ENCODE measurements at regions not wholly inside any gene's neighbourhood (a gene's known extent, or its start where the extent isn't known, plus 50 kb on each side); places are given as distances from the start of the nearest gene placed in this dataset.

DNA sequence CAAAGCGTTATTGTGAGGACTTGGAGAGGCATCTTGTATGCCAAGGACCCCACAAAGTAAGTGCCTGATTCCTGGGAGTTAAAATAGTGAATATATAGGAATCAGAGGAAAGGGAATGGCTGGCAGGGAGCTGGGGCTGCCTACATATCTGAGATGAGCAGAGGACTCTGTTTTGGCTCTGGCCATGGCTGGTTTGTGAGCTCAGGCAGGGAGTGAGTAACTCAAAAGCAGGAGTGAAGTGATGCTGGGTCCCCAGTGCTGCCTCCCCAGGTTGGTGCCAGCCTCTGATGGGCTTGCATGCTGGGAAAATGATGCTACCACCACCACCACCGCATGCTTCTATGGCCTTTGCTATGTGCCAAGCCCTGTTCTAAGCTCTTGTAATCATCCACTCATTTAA, 246.0 kb upstream of the MVB12B start (continued):
- TF ChIP-seq, protein P1, sequence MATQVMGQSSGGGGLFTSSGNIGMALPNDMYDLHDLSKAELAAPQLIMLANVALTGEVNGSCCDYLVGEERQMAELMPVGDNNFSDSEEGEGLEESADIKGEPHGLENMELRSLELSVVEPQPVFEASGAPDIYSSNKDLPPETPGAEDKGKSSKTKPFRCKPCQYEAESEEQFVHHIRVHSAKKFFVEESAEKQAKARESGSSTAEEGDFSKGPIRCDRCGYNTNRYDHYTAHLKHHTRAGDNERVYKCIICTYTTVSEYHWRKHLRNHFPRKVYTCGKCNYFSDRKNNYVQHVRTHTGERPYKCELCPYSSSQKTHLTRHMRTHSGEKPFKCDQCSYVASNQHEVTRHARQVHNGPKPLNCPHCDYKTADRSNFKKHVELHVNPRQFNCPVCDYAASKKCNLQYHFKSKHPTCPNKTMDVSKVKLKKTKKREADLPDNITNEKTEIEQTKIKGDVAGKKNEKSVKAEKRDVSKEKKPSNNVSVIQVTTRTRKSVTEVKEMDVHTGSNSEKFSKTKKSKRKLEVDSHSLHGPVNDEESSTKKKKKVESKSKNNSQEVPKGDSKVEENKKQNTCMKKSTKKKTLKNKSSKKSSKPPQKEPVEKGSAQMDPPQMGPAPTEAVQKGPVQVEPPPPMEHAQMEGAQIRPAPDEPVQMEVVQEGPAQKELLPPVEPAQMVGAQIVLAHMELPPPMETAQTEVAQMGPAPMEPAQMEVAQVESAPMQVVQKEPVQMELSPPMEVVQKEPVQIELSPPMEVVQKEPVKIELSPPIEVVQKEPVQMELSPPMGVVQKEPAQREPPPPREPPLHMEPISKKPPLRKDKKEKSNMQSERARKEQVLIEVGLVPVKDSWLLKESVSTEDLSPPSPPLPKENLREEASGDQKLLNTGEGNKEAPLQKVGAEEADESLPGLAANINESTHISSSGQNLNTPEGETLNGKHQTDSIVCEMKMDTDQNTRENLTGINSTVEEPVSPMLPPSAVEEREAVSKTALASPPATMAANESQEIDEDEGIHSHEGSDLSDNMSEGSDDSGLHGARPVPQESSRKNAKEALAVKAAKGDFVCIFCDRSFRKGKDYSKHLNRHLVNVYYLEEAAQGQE (IDR thresholded peaks at IDR 0.05; ENCODE audit: low read depth): no peak
- TF ChIP-seq SIN3A (IDR thresholded peaks at IDR 0.05; ENCODE audit: low read depth) (no peak), SP1 (IDR thresholded peaks at IDR 0.05; ENCODE audit: low read depth) (no peak), YY1 (IDR thresholded peaks at IDR 0.05; ENCODE audit: extremely low read depth, insufficient replicate concordance, low read depth, low read length) (no peak), TCF7L2 (IDR thresholded peaks at IDR 0.05; ENCODE audit: borderline replicate concordance, extremely low read depth, insufficient read depth, insufficient read length) (no peak)

DNA sequence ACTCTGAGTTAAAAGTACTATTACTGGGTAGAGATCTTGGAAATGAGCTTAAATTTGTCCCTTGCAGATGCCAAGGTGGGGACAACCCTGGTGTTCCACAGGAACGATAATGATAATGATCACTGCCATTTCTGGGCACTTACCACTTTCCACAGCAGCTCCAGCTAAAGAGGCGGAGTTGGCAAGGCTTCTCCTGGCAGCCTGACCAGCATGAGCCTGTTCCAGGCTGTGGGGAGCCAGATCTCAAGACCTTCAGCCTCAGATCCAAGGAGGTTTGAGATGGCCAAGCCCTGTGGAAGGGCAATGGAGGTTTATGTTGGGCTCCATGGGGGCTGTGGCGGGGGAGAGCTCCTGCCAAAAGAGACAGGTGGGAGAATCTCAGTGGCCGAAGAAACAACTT, 244.9 kb upstream of the MVB12B start:
- intact Hi-C loops (cut with micrococcal nuclease): no loop called here
- Histone ChIP-seq H3K4me2 (ENCODE audit: low read length) (no peak overlapping the region), H3K79me2 (ENCODE audit: insufficient read depth, low read length) (no peaks in the 10 kb centered on the region), H3K4me3 (replicated peaks in 1 of 2; ENCODE audit: low read depth in 1 of 2, low read length in 2 of 2) (no peak overlapping the region), H3K27ac (ENCODE audit: low read depth, low read length) (no peak overlapping the region), H3K36me3 (ENCODE audit: control insufficient read depth in 1 of 2, insufficient read depth in 2 of 2, low read length in 2 of 2) (no peaks in the 10 kb centered on the region), H3K27me3 (ENCODE audit: insufficient read depth, low read length) (peaks cover 26% of the 10 kb centered on the region), H3K9me2 (ENCODE audit: insufficient read depth) (no peaks in the 10 kb centered on the region), H3K9ac (ENCODE audit: low read length) (no peak overlapping the region), H2AFZ (ENCODE audit: low read depth, low read length, poor library complexity, severe bottlenecking) (no peak overlapping the region), H3K4me1 (ENCODE audit: control insufficient read depth in 1 of 2, insufficient read depth in 2 of 2, low read length in 2 of 2) (peaks cover 0 to 5% of the 10 kb centered on the region in 2 experiments; a peak in 2 of 4 replicates), H4K20me1 (ENCODE audit: insufficient read depth) (no peaks in the 10 kb centered on the region), H3K9me3 (ENCODE audit: control insufficient read depth in 1 of 2, insufficient read depth in 1 of 2, low read depth in 1 of 2, low read length in 2 of 2) (no peaks in the 10 kb centered on the region)
- RAD21 ChIA-PET (ENCODE audit: low non-redundant PET in 1 of 2, low total read pairs in 2 of 2, uncharacterized antibody in 2 of 2, unreplicated experiment in 2 of 2): no interaction called here
- BruUV-seq (replicated peaks): no TSS peak
- POLR2A ChIA-PET: no interaction called here
- no peak for ATAC-seq
- DNase-seq (ENCODE audit: low read depth, low spot score): no peak
- CTCF ChIA-PET: no interaction called here
- TF ChIP-seq POLR2A (IDR thresholded peaks at IDR 0.05; ENCODE audit: borderline replicate concordance, extremely low read depth, insufficient read depth, insufficient read length) (no peak), EZH2phosphoT487 (IDR thresholded peaks at IDR 0.05; ENCODE audit: borderline replicate concordance) (no peak), SRF (IDR thresholded peaks at IDR 0.05; ENCODE audit: low read depth) (no peak), ELF1 (IDR thresholded peaks at IDR 0.05; ENCODE audit: borderline replicate concordance, low read depth) (no peak), TCF7L2 (IDR thresholded peaks at IDR 0.05; ENCODE audit: borderline replicate concordance, extremely low read depth, insufficient read depth, insufficient read length) (no peak), FOSL1 (IDR thresholded peaks at IDR 0.05; ENCODE audit: low read depth) (no peak), YY1 (IDR thresholded peaks at IDR 0.05; ENCODE audit: extremely low read depth, insufficient replicate concordance, low read depth, low read length) (no peak), CEBPB (IDR thresholded peaks at IDR 0.05; ENCODE audit: low read depth) (no peak), CBX3 (IDR thresholded peaks at IDR 0.05; ENCODE audit: low read depth) (no peak), SIN3A (IDR thresholded peaks at IDR 0.05; ENCODE audit: low read depth) (no peak)
- TF ChIP-seq, protein P2, sequence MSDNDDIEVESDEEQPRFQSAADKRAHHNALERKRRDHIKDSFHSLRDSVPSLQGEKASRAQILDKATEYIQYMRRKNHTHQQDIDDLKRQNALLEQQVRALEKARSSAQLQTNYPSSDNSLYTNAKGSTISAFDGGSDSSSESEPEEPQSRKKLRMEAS (IDR thresholded peaks at IDR 0.05): no peak
- TF ChIP-seq, protein P3, sequence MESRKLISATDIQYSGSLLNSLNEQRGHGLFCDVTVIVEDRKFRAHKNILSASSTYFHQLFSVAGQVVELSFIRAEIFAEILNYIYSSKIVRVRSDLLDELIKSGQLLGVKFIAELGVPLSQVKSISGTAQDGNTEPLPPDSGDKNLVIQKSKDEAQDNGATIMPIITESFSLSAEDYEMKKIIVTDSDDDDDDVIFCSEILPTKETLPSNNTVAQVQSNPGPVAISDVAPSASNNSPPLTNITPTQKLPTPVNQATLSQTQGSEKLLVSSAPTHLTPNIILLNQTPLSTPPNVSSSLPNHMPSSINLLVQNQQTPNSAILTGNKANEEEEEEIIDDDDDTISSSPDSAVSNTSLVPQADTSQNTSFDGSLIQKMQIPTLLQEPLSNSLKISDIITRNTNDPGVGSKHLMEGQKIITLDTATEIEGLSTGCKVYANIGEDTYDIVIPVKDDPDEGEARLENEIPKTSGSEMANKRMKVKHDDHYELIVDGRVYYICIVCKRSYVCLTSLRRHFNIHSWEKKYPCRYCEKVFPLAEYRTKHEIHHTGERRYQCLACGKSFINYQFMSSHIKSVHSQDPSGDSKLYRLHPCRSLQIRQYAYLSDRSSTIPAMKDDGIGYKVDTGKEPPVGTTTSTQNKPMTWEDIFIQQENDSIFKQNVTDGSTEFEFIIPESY (IDR thresholded peaks at IDR 0.05; ENCODE audit: extremely low read depth, insufficient replicate concordance, low read length): no peak

All from HCT116 (cell line).